B cell (primary cell): ENCODE measurements at regions not wholly inside any gene's neighbourhood (a gene's known extent, or its start where the extent isn't known, plus 50 kb on each side); places are given as distances from the start of the nearest gene placed in this dataset.

ENCODE experiments used
- ATAC-seq: fragments of 200-7000 bp; cut with Tn5 transposase; one replicate; pipeline ENCODE4 v1.10.0; 2021; ENCODE audit warnings: low read depth, mild to moderate bottlenecking, moderate number of reproducible peaks, moderate library complexity
- CTCF ChIA-PET: fragments of 350-600 bp; sonication (Branson Sonifier 250); formaldehyde crosslinking; loops from one replicate; lab custom pipeline; 2021; ENCODE audit warnings: antibody characterized with exemption, inconsistent platforms; lab: Charles Lee
- POLR2A ChIA-PET: fragments of 350-600 bp; sonication (Branson Sonifier 250); formaldehyde crosslinking; loops from one replicate; lab custom pipeline; 2021; ENCODE audit warnings: antibody characterized with exemption; lab: Charles Lee
- DNase-seq: peaks from one replicate; pipeline ENCODE4 v3.0.0; 2013
- H2AFZ ChIP-seq: 2 replicates; pipeline ENCODE4 v1.6.1; 2012; ENCODE audit warnings: mild to moderate bottlenecking, low read depth, low read length; ENCODE audit not compliant: insufficient read depth, poor library complexity, severe bottlenecking
- H3K27ac ChIP-seq, 2 donors: 1 replicate in 1 of 2; 2 replicates in 1 of 2; pipeline ENCODE4 v1.5.1; 2012 to 2013; ENCODE audit warnings: low read length in 2 of 2, mild to moderate bottlenecking in 2 of 2, moderate library complexity in 1 of 2
- H3K27me3 ChIP-seq, 4 experiments: fragments of 200-600 bp in 1 of 4; sonication (generic) in 1 of 4; replicated peaks in 1 of 4; 1 replicate in 2 of 4; 2 replicates in 2 of 4; pipeline versions ENCODE4 v1.6.1 to v1.7.0; 2013 to 2016; ENCODE audit warnings: low read length in 3 of 4, mild to moderate bottlenecking in 2 of 4, mixed read lengths in 1 of 4, moderate library complexity in 1 of 4; ENCODE audit not compliant: insufficient read depth in 4 of 4, control insufficient read depth in 3 of 4; ENCODE audit errors: control extremely low read depth in 1 of 4
- H3K36me3 ChIP-seq, 2 experiments: replicated peaks in 1 of 2; 1 replicate in 1 of 2; 2 replicates in 1 of 2; pipeline versions ENCODE4 v1.6.1 to v1.7.1; 2013; ENCODE audit warnings: low read length in 1 of 2; ENCODE audit not compliant: insufficient read depth in 2 of 2, control insufficient read depth in 1 of 2; ENCODE audit errors: control extremely low read depth in 1 of 2, extremely low read depth in 1 of 2
- H3K4me1 ChIP-seq, 2 donors: fragments of 200-600 bp in 1 of 2; sonication (generic) in 1 of 2; 1 replicate in 1 of 2; 2 replicates in 1 of 2; pipeline versions ENCODE4 v1.5.1 to v1.6.1; 2013 to 2017; ENCODE audit warnings: low read length in 2 of 2; ENCODE audit not compliant: control insufficient read depth in 2 of 2, insufficient read depth in 2 of 2
- H3K4me2 ChIP-seq: replicated peaks from 2 replicates; pipeline ENCODE3; 2012; ENCODE audit warnings: mild to moderate bottlenecking, low read depth, low read length; ENCODE audit not compliant: poor library complexity, severe bottlenecking
- H3K4me3 ChIP-seq, 5 experiments: fragments of 200-600 bp in 1 of 5; sonication (generic) in 1 of 5; 1 replicate in 3 of 5; 2 replicates in 2 of 5; pipeline versions ENCODE4 v1.5.1 to v1.7.0; 2011 to 2016; ENCODE audit warnings: low read length in 4 of 5, mild to moderate bottlenecking in 4 of 5, low read depth in 2 of 5, control low read depth in 1 of 5, moderate library complexity in 1 of 5; ENCODE audit not compliant: insufficient read depth in 1 of 5; ENCODE audit errors: control extremely low read depth in 1 of 5, extremely low read depth in 1 of 5
- H3K79me2 ChIP-seq: fragments of 200-600 bp; sonication (generic); one replicate; pipeline ENCODE4 v1.6.0; 2016; ENCODE audit warnings: low read length; ENCODE audit not compliant: control insufficient read depth, insufficient read depth
- H3K9ac ChIP-seq: fragments of 200-600 bp; sonication (generic); 2 replicates; pipeline ENCODE4 v1.6.1; 2017; ENCODE audit warnings: mild to moderate bottlenecking, low read length, moderate library complexity
- H3K9me3 ChIP-seq, 3 donors: one replicate each; pipeline versions ENCODE4 v1.6.1 to v1.7.1; 2013; ENCODE audit warnings: low read length in 2 of 3; ENCODE audit not compliant: control insufficient read depth in 2 of 3, insufficient read depth in 1 of 3; ENCODE audit errors: control extremely low read depth in 1 of 3
- H4K20me1 ChIP-seq: 2 replicates; pipeline ENCODE4 v1.6.0; 2012; ENCODE audit warnings: mild to moderate bottlenecking, low read length; ENCODE audit not compliant: insufficient read depth, control insufficient read depth, poor library complexity, severe bottlenecking
- H3K27ac Mint-ChIP-seq: one replicate; pipeline ENCODE4 v1.8.0; 2021; ENCODE audit warnings: mixed read lengths
- H3K27me3 Mint-ChIP-seq: one replicate; pipeline ENCODE4 v1.8.0; 2021; ENCODE audit warnings: mixed read lengths
- H3K4me1 Mint-ChIP-seq: one replicate; pipeline ENCODE4 v1.8.0; 2021; ENCODE audit warnings: mixed read lengths
- H3K4me3 Mint-ChIP-seq: one replicate; pipeline ENCODE4 v1.8.0; 2021; ENCODE audit warnings: mixed read lengths
- H3K9me3 Mint-ChIP-seq: one replicate; pipeline ENCODE4 v1.8.0; 2022; ENCODE audit warnings: mixed read lengths; ENCODE audit not compliant: insufficient read depth
- CTCF ChIP-seq: fragments of 200-600 bp; IDR thresholded peaks from one replicate; pipeline ENCODE4 v1.8.0; 2022; ENCODE audit warnings: antibody characterized with exemption, mild to moderate bottlenecking
- EZH2 ChIP-seq: IDR thresholded peaks from 2 replicates; pipeline ENCODE4 v1.6.1; 2012; ENCODE audit warnings: borderline replicate concordance, low read depth, mild to moderate bottlenecking, moderate library complexity, low read length; ENCODE audit not compliant: insufficient read depth, poor library complexity, severe bottlenecking
- WGBS: methylation state at CpG from one replicate; pipeline ENCODE4 v1.1.5; 2013; ENCODE audit warnings: missing lambda C conversion rate; ENCODE audit not compliant: insufficient coverage; 5-methylcytosine and 5-hydroxymethylcytosine counted together
- intact Hi-C: fragments of 100-400 bp; cut with micrococcal nuclease; formaldehyde crosslinking; loops from one replicate; pipeline ENCODE4 v1.10.0; 2022

- ATAC-seq (no peak), DNase-seq (no peak)
- Histone ChIP-seq H2AFZ (peak overlapping the region; percentile 75), H4K20me1 (no peaks in the 10 kb centered on the region), H3K9me3 (no peaks in the 10 kb centered on the region), H3K27ac (no peak overlapping the region), H3K79me2 (no peaks in the 10 kb centered on the region), H3K36me3 (no peaks in the 10 kb centered on the region), H3K4me2 (no peak overlapping the region), H3K4me3 (no peak overlapping the region), H3K4me1 (peaks cover 24% of the 10 kb centered on the region in 2 donors), H3K27me3 (no peaks in the 10 kb centered on the region), H3K9ac (no peak overlapping the region)
- no peak overlapping the region for H3K4me3 Mint-ChIP-seq
- no peaks in the 10 kb centered on the region for H3K9me3 Mint-ChIP-seq
- intact Hi-C loops, result loop anchor here (1.0 to 5.0 kb wide), 4 partner anchors 25 to 653 kb away; no protein-coding TSS in a partner anchor
- no peak for TF ChIP-seq EZH2
- TF ChIP-seq CTCF, result no peak
- no peaks in the 10 kb centered on the region for H3K27me3 Mint-ChIP-seq
- 91% methylated on average over 4 of the region's 5 CpGs for WGBS
- no peak overlapping the region for H3K27ac Mint-ChIP-seq
- peaks cover 31% of the 10 kb centered on the region for H3K4me1 Mint-ChIP-seq
- CTCF ChIA-PET, result interaction anchor here (1.5 to 2.5 kb wide), 4 partner anchors 49 to 653 kb away, joined by 4 to 11 read pairs (median 6); no protein-coding TSS in a partner anchor
- POLR2A ChIA-PET, result no interaction called here
Observed at GRCh38 chr1:59045636-59046035, 251.3 kb upstream of the FGGY start.

- intact Hi-C loops, result loop anchor here (1.0 to 5.0 kb wide), 4 partner anchors 26 to 653 kb away; no protein-coding TSS in a partner anchor
- Histone ChIP-seq H3K4me3 (no peak overlapping the region), H3K36me3 (no peaks in the 10 kb centered on the region), H2AFZ (peak overlapping the region; percentile 75), H3K9ac (no peak overlapping the region), H3K79me2 (no peaks in the 10 kb centered on the region), H3K27ac (peak overlapping the region in 1 of 2 donors; percentile 66), H4K20me1 (no peaks in the 10 kb centered on the region), H3K4me1 (peaks cover 24% of the 10 kb centered on the region in 2 donors), H3K27me3 (no peaks in the 10 kb centered on the region), H3K4me2 (peak overlapping the region; percentile 61), H3K9me3 (no peaks in the 10 kb centered on the region)
- H3K27me3 Mint-ChIP-seq, result no peaks in the 10 kb centered on the region
- CTCF ChIA-PET, result interaction anchor here (0.9 to 2.5 kb wide), 10 partner anchors 14 to 652 kb away, joined by 3 to 11 read pairs (median 4); partner anchors contain the start of gene JUN
- POLR2A ChIA-PET, result interaction anchor here (0.6 to 1.5 kb wide), 3 partner anchors 10 to 262 kb away, joined by 3 to 7 read pairs (median 4); partner anchors contain the start of gene JUN
- peak overlapping the region; percentile 92 for H3K27ac Mint-ChIP-seq
- H3K9me3 Mint-ChIP-seq, result no peaks in the 10 kb centered on the region
- DNase-seq, result no peak
- peaks cover 31% of the 10 kb centered on the region for H3K4me1 Mint-ChIP-seq
- no peak for TF ChIP-seq CTCF
- no peak for TF ChIP-seq EZH2
- WGBS, result no CpG with 5 or more reads among the region's 2 CpGs
- H3K4me3 Mint-ChIP-seq, result peak overlapping the region; percentile 59
- no peak for ATAC-seq
Observed at GRCh38 chr1:59046134-59046533, 250.8 kb upstream of the FGGY start.
